SU-DHL-6 (cell line): ENCODE measurements at regions not wholly inside any gene's neighbourhood (a gene's known extent, or its start where the extent isn't known, plus 50 kb on each side); places are given as distances from the start of the nearest gene placed in this dataset.

ENCODE experiments used
- EZH2phosphoT487 ChIP-seq: fragments of 200-600 bp; sonication (generic), shearing (Covaris generic); conservative IDR thresholded peaks from 2 replicates; pipeline ENCODE4 v1.6.1; 2018; ENCODE audit warnings: mild to moderate bottlenecking, antibody characterized with exemption, low read length, moderate library complexity, mixed read lengths
- TF ChIP-seq, protein P1 (sequence below): fragments of 200-600 bp; sonication (generic); IDR thresholded peaks from one replicate; pipeline ENCODE4 v1.5.1; 2017; ENCODE audit warnings: antibody characterized with exemption, mild to moderate bottlenecking, low read length, moderate library complexity; ENCODE audit not compliant: insufficient read depth, poor library complexity, severe bottlenecking

DNA sequence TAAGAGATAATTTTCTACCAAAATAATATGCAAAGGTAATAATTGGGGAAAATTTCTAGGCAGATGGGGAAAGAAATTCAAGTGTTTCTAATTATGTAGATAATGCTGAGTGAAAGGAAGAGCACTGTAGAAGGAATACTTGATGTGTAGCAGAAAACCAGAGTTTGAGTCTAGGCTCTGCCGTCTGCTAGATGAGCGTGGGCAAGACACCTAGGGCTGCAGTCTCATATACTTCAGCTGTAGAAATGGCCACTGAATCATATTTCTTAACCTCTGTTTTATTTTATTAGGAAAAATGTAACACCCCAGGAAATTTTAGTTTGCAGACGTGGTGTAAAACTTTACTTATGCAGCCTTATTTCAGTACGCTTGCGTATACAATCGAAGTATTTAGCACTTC, 59.8 kb upstream of the SLC38A2 start:
- TF ChIP-seq, protein P1, sequence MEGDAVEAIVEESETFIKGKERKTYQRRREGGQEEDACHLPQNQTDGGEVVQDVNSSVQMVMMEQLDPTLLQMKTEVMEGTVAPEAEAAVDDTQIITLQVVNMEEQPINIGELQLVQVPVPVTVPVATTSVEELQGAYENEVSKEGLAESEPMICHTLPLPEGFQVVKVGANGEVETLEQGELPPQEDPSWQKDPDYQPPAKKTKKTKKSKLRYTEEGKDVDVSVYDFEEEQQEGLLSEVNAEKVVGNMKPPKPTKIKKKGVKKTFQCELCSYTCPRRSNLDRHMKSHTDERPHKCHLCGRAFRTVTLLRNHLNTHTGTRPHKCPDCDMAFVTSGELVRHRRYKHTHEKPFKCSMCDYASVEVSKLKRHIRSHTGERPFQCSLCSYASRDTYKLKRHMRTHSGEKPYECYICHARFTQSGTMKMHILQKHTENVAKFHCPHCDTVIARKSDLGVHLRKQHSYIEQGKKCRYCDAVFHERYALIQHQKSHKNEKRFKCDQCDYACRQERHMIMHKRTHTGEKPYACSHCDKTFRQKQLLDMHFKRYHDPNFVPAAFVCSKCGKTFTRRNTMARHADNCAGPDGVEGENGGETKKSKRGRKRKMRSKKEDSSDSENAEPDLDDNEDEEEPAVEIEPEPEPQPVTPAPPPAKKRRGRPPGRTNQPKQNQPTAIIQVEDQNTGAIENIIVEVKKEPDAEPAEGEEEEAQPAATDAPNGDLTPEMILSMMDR, result no peak
- TF ChIP-seq EZH2phosphoT487, result no peak
